ENCODE measurements at regions not wholly inside any gene's neighbourhood (a gene's known extent, or its start where the extent isn't known, plus 50 kb on each side); places are given as distances from the start of the nearest gene placed in this dataset.
A peak's percentile ranks its signal among the peaks of the same experiment; 100 is the strongest.

DNA sequence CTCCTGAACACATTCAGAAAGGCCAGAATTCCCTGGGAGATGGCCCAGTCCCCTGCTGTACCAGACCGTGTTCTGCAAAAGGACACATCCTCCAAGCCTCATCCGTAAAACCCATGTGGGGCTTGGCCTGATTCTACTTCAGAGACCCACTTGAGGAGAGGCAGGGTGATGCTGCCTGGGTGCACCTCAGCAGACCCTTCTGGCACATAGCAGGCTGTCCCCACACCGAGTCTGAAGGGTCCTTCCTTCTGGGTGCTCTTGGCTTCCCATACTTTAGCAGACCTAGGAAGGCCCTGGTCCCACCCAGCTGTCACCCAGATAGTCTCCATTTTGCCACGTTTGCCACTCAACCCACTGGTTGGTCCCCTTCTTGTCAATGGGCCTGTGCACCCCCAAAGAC, 270.1 kb upstream of the AGTR2 start:
- Mint-ChIP-seq H3K27me3 (peaks cover 0 to 2% of the 10 kb centered on the region in 2 donors), H3K9me3 (peaks cover 0 to 3% (median 2%) of the 10 kb centered on the region in 5 donors), H3K27ac (no peak overlapping the region), H3K4me1 (peaks cover 0 to 3% (median 0%) of the 10 kb centered on the region in 3 donors), H3K4me3 (no peak overlapping the region), H3K36me3 (no peaks in the 10 kb centered on the region)
- H3K27me3 ChIP-seq (ENCODE audit: insufficient read depth, low read length, poor library complexity, severe bottlenecking): no peaks in the 10 kb centered on the region
- H3K4me3 ChIP-seq (ENCODE audit: low read length): no peak overlapping the region
- no peaks in the 10 kb centered on the region for H3K36me3 ChIP-seq (ENCODE audit: insufficient read depth, low read length)
- H3K4me1 ChIP-seq (ENCODE audit: insufficient read depth, low read length): no peaks in the 10 kb centered on the region
- CTCF ChIA-PET: no interaction called here
- no peaks in the 10 kb centered on the region for H3K9me3 ChIP-seq (ENCODE audit: low read length)
- POLR2A ChIA-PET: no interaction called here
- DNase-seq: no peak
- H3K27ac ChIP-seq (ENCODE audit: low read depth, low read length): no peak overlapping the region

GRCh38 chrX:115901241-115901640, 269.3 kb upstream of the AGTR2 start:
- Mint-ChIP-seq H3K4me1 (peaks cover 0 to 3% (median 0%) of the 10 kb centered on the region in 3 donors), H3K36me3 (no peaks in the 10 kb centered on the region), H3K27me3 (peaks cover 0 to 2% of the 10 kb centered on the region in 2 donors), H3K9me3 (peaks cover 0 to 3% (median 2%) of the 10 kb centered on the region in 5 donors), H3K27ac (no peak overlapping the region), H3K4me3 (no peak overlapping the region)
- Histone ChIP-seq H3K36me3 (ENCODE audit: insufficient read depth, low read length) (no peaks in the 10 kb centered on the region), H3K27ac (ENCODE audit: low read depth, low read length) (no peak overlapping the region), H3K4me3 (ENCODE audit: low read length) (no peak overlapping the region), H3K9me3 (ENCODE audit: low read length) (no peaks in the 10 kb centered on the region), H3K4me1 (ENCODE audit: insufficient read depth, low read length) (no peaks in the 10 kb centered on the region), H3K27me3 (ENCODE audit: insufficient read depth, low read length, poor library complexity, severe bottlenecking) (no peaks in the 10 kb centered on the region)
- ChIA-PET CTCF (no interaction called here), POLR2A (no interaction called here)
- DNase-seq: no peak

GRCh38 chrX:115902995-115903394, 267.5 kb upstream of the AGTR2 start:
- Mint-ChIP-seq H3K36me3 (no peaks in the 10 kb centered on the region), H3K4me3 (no peak overlapping the region), H3K27ac (no peak overlapping the region), H3K4me1 (peaks cover 0 to 3% (median 0%) of the 10 kb centered on the region in 3 donors), H3K9me3 (peaks cover 0 to 3% (median 2%) of the 10 kb centered on the region in 5 donors), H3K27me3 (peaks cover 0 to 5% of the 10 kb centered on the region in 2 donors)
- Histone ChIP-seq H3K36me3 (ENCODE audit: insufficient read depth, low read length) (no peaks in the 10 kb centered on the region), H3K27ac (ENCODE audit: low read depth, low read length) (no peak overlapping the region), H3K4me1 (ENCODE audit: insufficient read depth, low read length) (no peaks in the 10 kb centered on the region), H3K9me3 (ENCODE audit: low read length) (no peaks in the 10 kb centered on the region), H3K27me3 (ENCODE audit: insufficient read depth, low read length, poor library complexity, severe bottlenecking) (no peaks in the 10 kb centered on the region), H3K4me3 (ENCODE audit: low read length) (no peak overlapping the region)
- ChIA-PET POLR2A (no interaction called here), CTCF (no interaction called here)
- DNase-seq: no peak

DNA sequence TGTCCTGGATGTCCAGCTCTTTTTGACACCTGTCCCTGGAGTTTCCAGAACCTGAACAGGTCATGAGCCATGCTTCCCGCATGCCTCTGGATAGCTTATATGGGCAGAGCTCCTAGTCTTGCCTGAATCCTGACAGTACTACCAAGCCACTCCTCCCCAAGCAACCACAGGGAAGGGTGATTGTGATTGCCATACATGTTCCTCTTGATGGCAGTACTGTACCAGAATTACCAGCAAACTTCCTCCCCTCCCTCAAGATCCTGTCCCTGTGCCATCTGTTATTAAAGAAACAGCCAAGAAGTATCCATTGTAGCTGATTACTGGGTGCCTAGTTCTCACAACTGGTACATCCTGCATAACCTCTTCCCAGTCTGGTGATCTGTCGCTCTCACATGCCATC, 264.3 kb upstream of the AGTR2 start:
- Histone ChIP-seq H3K27me3 (ENCODE audit: insufficient read depth, low read length, poor library complexity, severe bottlenecking) (no peaks in the 10 kb centered on the region), H3K4me1 (ENCODE audit: insufficient read depth, low read length) (no peaks in the 10 kb centered on the region), H3K27ac (ENCODE audit: low read depth, low read length) (no peak overlapping the region), H3K9me3 (ENCODE audit: low read length) (no peaks in the 10 kb centered on the region), H3K36me3 (ENCODE audit: insufficient read depth, low read length) (no peaks in the 10 kb centered on the region), H3K4me3 (ENCODE audit: low read length) (no peak overlapping the region)
- DNase-seq: no peak
- H3K4me3 Mint-ChIP-seq: no peak overlapping the region
- no peaks in the 10 kb centered on the region for H3K4me1 Mint-ChIP-seq
- ChIA-PET CTCF (no interaction called here), POLR2A (no interaction called here)
- peaks cover 0 to 3% of the 10 kb centered on the region in 2 donors for H3K27me3 Mint-ChIP-seq
- H3K36me3 Mint-ChIP-seq: no peaks in the 10 kb centered on the region
- H3K9me3 Mint-ChIP-seq: peaks cover 0 to 2% (median 0%) of the 10 kb centered on the region in 5 donors
- H3K27ac Mint-ChIP-seq: peak overlapping the region in 1 of 8 donors; percentile 2

DNA sequence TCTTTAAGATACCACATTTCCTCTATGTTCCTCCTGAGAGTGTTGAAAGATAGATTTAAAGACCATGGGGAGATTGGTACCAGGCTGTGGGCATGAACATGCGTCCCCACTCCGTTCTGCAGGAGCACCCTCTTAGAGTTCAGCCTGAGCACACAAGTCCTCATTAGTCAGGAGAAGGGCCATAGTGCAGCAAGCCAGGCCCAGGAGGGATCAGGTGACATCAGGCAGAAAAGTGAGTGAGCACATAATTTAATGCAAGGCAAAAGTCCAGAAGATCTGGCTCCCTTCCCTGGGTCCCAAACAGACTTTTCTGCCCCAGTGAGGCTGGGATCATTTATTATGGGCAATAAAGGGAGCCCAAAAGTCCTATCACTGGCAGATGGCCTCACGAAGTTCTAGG, 263.7 kb upstream of the AGTR2 start:
- Histone ChIP-seq H3K9me3 (ENCODE audit: low read length) (no peaks in the 10 kb centered on the region), H3K4me3 (ENCODE audit: low read length) (no peak overlapping the region), H3K4me1 (ENCODE audit: insufficient read depth, low read length) (no peaks in the 10 kb centered on the region), H3K36me3 (ENCODE audit: insufficient read depth, low read length) (no peaks in the 10 kb centered on the region), H3K27ac (ENCODE audit: low read depth, low read length) (no peak overlapping the region), H3K27me3 (ENCODE audit: insufficient read depth, low read length, poor library complexity, severe bottlenecking) (no peaks in the 10 kb centered on the region)
- ChIA-PET CTCF (no interaction called here), POLR2A (no interaction called here)
- Mint-ChIP-seq H3K36me3 (no peaks in the 10 kb centered on the region), H3K4me1 (no peaks in the 10 kb centered on the region), H3K9me3 (peaks cover 0 to 2% (median 0%) of the 10 kb centered on the region in 5 donors), H3K27ac (no peak overlapping the region), H3K27me3 (peaks cover 0 to 3% of the 10 kb centered on the region in 2 donors), H3K4me3 (no peak overlapping the region)
- DNase-seq: no peak

DNA sequence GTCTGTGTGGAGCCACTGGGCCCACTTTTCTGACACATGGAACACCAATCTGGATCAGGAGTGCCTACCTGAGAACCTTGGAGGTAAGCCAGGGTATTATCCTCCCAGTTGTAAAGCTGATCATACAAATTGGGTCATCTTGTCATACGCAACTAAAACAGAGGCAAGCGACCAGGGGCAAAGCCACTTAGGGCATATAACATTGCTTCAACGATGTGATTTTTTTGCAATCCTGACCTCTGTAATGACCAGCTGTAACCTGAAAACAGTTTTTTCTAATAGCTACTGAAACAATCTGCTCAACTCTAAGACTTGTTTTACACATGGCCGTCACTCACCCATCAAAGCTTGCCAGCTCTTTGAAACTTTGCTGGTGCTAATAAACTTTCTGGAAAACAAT, 261.5 kb upstream of the AGTR2 start:
- no peak overlapping the region for H3K27ac ChIP-seq (ENCODE audit: low read depth, low read length)
- H3K4me1 ChIP-seq (ENCODE audit: insufficient read depth, low read length): no peaks in the 10 kb centered on the region
- no peak for DNase-seq
- peaks cover 0 to 3% of the 10 kb centered on the region in 2 donors for H3K27me3 Mint-ChIP-seq
- no peak overlapping the region for H3K4me3 Mint-ChIP-seq
- no peaks in the 10 kb centered on the region for H3K9me3 ChIP-seq (ENCODE audit: low read length)
- ChIA-PET POLR2A (no interaction called here), CTCF (no interaction called here)
- H3K27me3 ChIP-seq (ENCODE audit: insufficient read depth, low read length, poor library complexity, severe bottlenecking): no peaks in the 10 kb centered on the region
- H3K4me1 Mint-ChIP-seq: no peaks in the 10 kb centered on the region
- H3K36me3 Mint-ChIP-seq: no peaks in the 10 kb centered on the region
- H3K4me3 ChIP-seq (ENCODE audit: low read length): no peak overlapping the region
- H3K36me3 ChIP-seq (ENCODE audit: insufficient read depth, low read length): no peaks in the 10 kb centered on the region
- peaks cover 0 to 3% (median 0%) of the 10 kb centered on the region in 5 donors for H3K9me3 Mint-ChIP-seq
- no peak overlapping the region for H3K27ac Mint-ChIP-seq

- Histone ChIP-seq H3K4me1 (ENCODE audit: insufficient read depth, low read length) (no peaks in the 10 kb centered on the region), H3K27ac (ENCODE audit: low read depth, low read length) (no peak overlapping the region), H3K27me3 (ENCODE audit: insufficient read depth, low read length, poor library complexity, severe bottlenecking) (no peaks in the 10 kb centered on the region), H3K4me3 (ENCODE audit: low read length) (no peak overlapping the region), H3K36me3 (ENCODE audit: insufficient read depth, low read length) (no peaks in the 10 kb centered on the region), H3K9me3 (ENCODE audit: low read length) (no peaks in the 10 kb centered on the region)
- ChIA-PET POLR2A (no interaction called here), CTCF (no interaction called here)
- no peaks in the 10 kb centered on the region for H3K36me3 Mint-ChIP-seq
- peaks cover 0 to 5% (median 0%) of the 10 kb centered on the region in 5 donors for H3K9me3 Mint-ChIP-seq
- H3K4me1 Mint-ChIP-seq: no peaks in the 10 kb centered on the region
- H3K27ac Mint-ChIP-seq: no peak overlapping the region
- H3K27me3 Mint-ChIP-seq: peaks cover 0 to 4% of the 10 kb centered on the region in 2 donors
- DNase-seq: no peak
- no peak overlapping the region for H3K4me3 Mint-ChIP-seq
These were observed 258.6 kb upstream of the AGTR2 start for GRCh38 chrX:115911967-115912366.

DNA sequence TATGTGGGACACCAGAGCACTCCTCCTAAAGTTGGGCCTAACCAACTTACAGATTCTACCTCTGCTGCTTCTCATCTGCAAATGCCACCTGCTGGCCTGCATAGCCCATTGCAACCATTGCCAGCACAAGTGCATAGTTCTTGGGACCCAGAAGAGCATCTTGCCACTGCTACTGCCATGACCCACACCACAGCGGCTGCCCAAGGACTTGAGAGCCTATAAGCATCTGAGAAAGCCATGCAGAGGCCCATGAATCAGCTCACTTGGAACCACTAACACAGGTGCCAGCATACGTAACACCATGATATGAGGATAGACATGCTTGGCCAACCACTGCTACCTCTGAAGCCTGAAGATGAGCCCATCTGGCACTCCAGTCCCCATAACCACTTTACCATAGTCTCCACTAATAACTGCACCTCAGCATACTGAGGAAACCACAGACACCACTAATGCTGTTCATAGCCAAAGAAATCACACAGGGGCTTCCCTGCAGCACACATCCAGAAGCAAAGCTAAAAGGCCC, 258.1 kb upstream of the AGTR2 start:
- CTCF ChIA-PET: no interaction called here
- DNase-seq: no peak
- H3K4me3 ChIP-seq (ENCODE audit: low read length): no peak overlapping the region

DNA sequence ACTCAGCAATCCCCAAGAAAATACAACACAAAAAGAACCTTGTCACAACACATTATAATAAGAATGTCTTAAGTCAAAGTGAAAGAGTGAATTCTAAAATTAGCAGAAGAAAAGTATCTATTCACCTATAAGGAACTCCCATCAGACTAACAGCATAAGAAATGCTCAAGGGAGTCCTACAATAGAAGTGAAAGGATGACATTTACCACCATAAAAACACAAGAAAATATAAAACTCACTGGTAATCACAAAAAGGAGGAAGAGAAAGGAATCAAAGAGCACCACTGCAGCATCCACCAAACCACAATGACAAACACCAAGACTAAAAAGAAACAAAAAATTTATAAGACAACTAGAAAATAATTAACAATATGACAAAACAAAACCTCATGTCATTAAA, 257.0 kb upstream of the AGTR2 start:
- ChIA-PET POLR2A (no interaction called here), CTCF (no interaction called here)
- H3K27me3 Mint-ChIP-seq: peaks cover 0 to 4% of the 10 kb centered on the region in 2 donors
- no peak overlapping the region for H3K4me3 ChIP-seq (ENCODE audit: low read length)
- no peaks in the 10 kb centered on the region for H3K36me3 ChIP-seq (ENCODE audit: insufficient read depth, low read length)
- H3K4me3 Mint-ChIP-seq: no peak overlapping the region
- H3K4me1 Mint-ChIP-seq: no peaks in the 10 kb centered on the region
- H3K4me1 ChIP-seq (ENCODE audit: insufficient read depth, low read length): no peaks in the 10 kb centered on the region
- H3K27ac ChIP-seq (ENCODE audit: low read depth, low read length): no peak overlapping the region
- no peaks in the 10 kb centered on the region for H3K27me3 ChIP-seq (ENCODE audit: insufficient read depth, low read length, poor library complexity, severe bottlenecking)
- no peak for DNase-seq
- H3K27ac Mint-ChIP-seq: no peak overlapping the region
- H3K9me3 Mint-ChIP-seq: peaks cover 0 to 5% (median 2%) of the 10 kb centered on the region in 5 donors
- H3K9me3 ChIP-seq (ENCODE audit: low read length): no peaks in the 10 kb centered on the region
- H3K36me3 Mint-ChIP-seq: no peaks in the 10 kb centered on the region

More for the DNA sequence above, 258.1 kb upstream of the AGTR2 start:
- H3K4me3 Mint-ChIP-seq: no peak overlapping the region
- no peaks in the 10 kb centered on the region for H3K4me1 ChIP-seq (ENCODE audit: insufficient read depth, low read length)
- H3K36me3 ChIP-seq (ENCODE audit: insufficient read depth, low read length): no peaks in the 10 kb centered on the region
- no peak overlapping the region for H3K27ac Mint-ChIP-seq
- POLR2A ChIA-PET: no interaction called here
- peaks cover 0 to 4% of the 10 kb centered on the region in 2 donors for H3K27me3 Mint-ChIP-seq
- no peaks in the 10 kb centered on the region for H3K27me3 ChIP-seq (ENCODE audit: insufficient read depth, low read length, poor library complexity, severe bottlenecking)
- H3K9me3 ChIP-seq (ENCODE audit: low read length): no peaks in the 10 kb centered on the region
- H3K36me3 Mint-ChIP-seq: no peaks in the 10 kb centered on the region
- H3K4me1 Mint-ChIP-seq: no peaks in the 10 kb centered on the region
- no peak overlapping the region for H3K27ac ChIP-seq (ENCODE audit: low read depth, low read length)
- peaks cover 0 to 5% (median 2%) of the 10 kb centered on the region in 5 donors for H3K9me3 Mint-ChIP-seq
